GM18502 (cell line): ENCODE measurements at regions not wholly inside any gene's neighbourhood (a gene's known extent, or its start where the extent isn't known, plus 50 kb on each side); places are given as distances from the start of the nearest gene placed in this dataset.

Experiments used
- ATAC-seq: cut with Tn5 transposase; IDR thresholded peaks from one replicate; pipeline ENCODE4 v1.9.1; 2021; ENCODE audit warnings: mild to moderate bottlenecking; ENCODE audit not compliant: unreplicated experiment, poor library complexity

DNA sequence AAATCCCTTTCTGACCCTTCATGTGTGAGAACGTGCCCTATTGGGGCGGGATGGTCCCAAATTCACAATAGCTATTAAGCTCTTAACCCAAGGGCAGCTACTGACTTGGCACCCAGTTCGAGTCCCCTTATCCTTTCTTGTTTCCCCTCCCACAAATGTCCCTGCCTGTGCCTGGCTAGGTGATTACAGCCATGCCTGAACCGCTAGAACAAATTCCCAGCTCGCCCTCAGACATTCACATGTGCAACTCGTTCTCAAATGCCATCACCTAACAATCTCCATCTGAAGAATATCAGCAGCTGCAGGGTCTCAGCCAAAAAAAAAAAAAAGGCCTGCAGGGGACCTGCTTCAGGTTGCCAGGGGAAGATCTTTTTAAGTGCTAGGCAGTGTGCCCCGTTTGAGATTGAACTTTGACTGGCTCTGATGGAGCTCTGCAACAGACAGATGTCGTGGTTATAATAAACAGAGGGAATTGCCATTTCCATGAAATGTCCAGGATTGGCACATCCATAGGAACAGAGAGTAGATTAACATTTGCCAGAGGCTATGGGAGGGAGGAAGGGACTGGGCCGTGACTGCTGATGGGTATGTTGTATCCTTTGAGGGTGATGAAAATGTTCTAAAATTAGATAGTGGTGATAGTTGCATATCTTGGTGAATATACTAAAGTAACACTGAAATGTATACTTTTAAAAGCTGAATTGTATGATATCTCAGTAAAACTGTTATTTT, 347.2 kb upstream of the WWC1 start:
- no peak for ATAC-seq

GRCh38 chr5:167945542-167946384, 345.7 kb upstream of the WWC1 start:
- no peak for ATAC-seq

DNA sequence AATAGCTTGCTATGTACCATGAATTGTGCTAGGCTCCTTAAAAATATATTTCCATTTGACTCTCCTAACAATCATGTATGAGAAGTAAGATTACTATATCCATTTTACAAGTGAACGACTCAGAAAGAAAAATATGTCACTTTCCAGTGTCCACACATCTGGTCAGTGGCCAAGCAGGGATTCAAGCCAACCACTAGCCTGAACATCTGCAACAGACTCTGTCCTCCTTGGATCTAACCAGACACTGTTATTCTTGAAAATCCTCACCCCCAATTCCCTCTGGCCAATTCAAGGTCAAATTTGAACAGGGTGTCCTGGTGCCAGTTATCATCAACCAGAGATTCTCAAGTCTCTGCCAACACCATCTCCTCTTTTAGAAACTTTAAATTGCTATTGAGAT, 344.1 kb upstream of the WWC1 start:
- ATAC-seq: no peak

DNA sequence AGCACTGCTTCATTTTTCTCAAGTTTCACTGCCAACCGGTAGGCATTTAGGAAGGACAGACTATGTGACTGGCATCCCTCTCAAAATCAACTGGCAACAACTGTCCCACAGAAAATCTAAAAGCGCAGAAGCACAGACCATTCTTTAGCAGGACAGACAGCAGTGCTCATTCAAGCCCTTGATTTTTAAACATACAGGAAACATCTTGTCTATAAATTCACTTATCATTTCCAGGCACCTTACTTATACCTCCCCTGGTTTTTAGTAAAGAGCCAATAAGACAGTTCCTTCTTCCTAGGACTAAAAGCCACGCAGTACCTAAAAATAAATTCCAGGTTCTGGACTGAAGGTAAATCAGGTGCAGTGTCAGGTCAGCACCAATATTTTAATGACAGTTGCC, 343.2 kb upstream of the WWC1 start:
- no peak for ATAC-seq

DNA sequence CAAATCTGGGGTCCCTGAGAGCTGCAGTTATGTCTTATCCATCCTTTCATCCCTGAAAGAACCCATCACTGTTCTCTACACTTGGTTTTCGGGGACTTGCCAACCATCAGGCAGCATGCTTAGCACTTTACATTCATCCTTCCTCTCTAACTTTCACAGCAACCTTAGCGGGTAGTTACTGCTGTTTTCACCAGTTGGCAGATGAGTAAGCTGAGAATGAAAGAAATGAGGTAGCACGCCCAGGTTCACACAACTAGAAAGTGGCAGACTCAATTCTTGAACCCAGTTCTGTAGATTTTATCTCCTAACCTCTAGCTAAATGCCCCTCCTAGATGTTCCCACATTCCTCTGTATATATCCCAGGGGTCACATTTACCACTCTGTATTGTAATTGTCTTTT, 342.0 kb upstream of the WWC1 start:
- ATAC-seq: no peak

- ATAC-seq: no peak
Observed at GRCh38 chr5:167950126-167950721, 341.2 kb upstream of the WWC1 start.

DNA sequence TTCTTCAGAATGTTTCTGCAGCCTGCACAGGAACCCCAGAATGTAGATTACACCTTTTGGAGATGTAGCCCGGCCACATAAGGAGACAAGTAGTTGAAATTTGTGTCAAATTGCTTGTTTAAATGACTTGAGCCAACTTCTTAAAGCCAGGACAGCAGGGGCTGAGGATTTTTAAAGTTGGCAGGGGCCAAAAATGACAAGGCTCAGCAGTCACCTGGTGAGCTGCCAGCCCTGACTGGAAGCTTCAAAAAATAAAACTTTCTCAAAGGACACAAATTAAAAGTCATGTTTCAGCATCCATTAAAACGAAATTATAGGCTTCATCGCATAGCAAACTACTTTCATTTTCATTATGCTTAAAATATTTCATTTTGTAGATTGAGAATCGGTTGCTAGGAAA, 340.3 kb upstream of the WWC1 start:
- no peak for ATAC-seq

GRCh38 chr5:167952278-167952995, 339.0 kb upstream of the WWC1 start:
- no peak for ATAC-seq

GRCh38 chr5:167953151-167953798, 338.2 kb upstream of the WWC1 start:
- no peak for ATAC-seq

DNA sequence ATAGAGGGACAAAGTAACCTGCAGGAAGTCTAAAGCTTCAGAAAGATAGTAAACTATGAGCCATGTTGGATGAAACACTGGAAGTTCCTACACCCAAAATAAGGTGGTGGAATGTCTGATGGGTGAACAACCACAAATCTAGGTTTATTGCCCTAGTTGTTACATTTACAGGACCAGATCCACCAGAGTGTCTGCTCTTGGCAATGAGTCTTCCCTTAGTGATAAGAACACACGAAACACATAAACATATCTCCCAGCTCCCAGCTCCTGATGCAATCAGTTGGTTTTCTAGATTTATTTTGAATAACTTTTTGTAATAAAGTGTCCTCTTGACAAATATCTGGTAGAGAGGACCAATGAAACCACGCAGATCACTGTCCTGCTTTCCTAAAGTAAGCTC, 329.7 kb upstream of the WWC1 start:
- ATAC-seq: no peak

GRCh38 chr5:167964529-167964928, 326.9 kb upstream of the WWC1 start:
- no peak for ATAC-seq

GRCh38 chr5:167965710-167966109, 325.7 kb upstream of the WWC1 start:
- no peak for ATAC-seq

DNA sequence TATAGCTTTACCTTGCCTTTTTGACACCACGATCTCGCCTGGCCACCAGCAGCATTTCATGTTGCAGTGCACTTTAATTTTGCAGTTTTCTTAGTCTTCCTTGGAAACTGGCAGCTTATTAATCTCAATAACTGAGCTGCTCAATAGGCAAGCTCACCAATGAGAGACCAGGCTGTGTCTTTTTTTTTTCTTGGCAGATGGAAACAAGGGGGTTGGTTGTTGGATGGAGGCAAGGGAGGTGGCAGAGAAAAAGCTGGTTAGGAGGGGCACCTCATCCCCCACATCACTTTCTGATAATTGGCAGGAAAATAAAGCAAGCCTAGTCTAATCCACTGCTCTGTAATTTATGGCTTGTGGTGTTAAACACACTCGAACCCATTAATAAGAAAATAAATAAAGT, 324.5 kb upstream of the WWC1 start:
- no peak for ATAC-seq

- ATAC-seq: no peak
Observed at GRCh38 chr5:167967494-167968177, 323.8 kb upstream of the WWC1 start.

GRCh38 chr5:167968837-167969236, 322.6 kb upstream of the WWC1 start:
- no peak for ATAC-seq

- ATAC-seq: peak; percentile 74
Observed at GRCh38 chr5:167969998-167970397, 321.4 kb upstream of the WWC1 start.

DNA sequence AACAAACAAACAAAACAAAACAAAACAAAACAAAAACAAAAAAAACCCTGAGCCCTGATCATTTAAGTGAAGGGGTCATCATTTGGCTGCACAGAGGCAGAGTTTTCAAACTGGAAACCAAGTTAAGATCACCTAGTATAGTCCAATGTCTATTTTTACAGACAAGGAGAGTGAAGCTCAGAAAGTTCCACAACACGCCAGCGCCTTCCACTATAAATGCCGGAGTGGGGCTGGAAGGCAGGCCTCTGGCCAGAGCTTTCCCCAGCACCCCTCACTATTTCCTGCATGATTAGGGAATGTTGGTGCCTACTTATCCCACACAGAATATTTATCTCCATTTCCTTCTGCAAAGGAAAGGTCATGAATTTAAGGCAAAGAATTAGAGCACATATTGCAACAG, 319.7 kb upstream of the WWC1 start:
- no peak for ATAC-seq

DNA sequence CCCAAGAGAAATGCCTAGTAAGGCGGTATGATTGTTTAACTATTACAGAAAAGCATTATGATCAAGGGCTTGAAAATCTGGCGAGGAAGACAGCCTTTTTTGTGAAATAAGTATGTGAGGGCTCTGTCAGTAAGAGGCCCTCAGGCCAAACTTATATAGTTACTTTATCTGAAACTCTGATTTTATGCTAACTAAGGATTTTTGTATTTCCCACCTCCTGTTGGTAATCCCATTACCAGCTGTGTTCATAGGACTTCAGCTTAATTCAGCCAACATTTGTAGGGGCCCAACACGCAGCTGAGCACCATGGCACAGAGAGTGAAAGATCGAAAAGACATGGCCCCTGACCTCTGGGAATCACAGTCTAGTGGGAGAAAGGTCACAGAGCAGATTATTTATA, 318.3 kb upstream of the WWC1 start:
- no peak for ATAC-seq

GRCh38 chr5:167984951-167985350, 306.5 kb upstream of the WWC1 start:
- ATAC-seq: no peak

DNA sequence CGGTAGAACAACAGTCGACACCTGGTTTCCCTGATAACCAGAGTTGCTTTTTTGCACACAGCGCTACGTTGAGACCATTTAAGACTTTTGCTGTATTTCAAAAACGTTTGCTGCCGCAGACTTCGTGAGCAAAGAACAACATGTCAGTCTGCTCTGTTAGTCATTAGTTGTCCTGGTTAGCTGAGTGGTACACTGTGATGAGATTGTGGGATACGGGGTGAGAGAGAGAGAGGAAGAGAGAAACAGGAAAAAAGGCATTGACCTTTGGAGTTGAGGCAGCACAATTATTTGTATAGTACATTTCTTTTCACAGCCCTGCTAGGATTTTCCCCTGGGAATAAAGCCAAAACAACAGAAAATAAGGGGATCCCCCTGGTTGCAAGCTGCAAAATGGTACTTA, 306.1 kb upstream of the WWC1 start:
- no peak for ATAC-seq
